HEK293T (cell line): ENCODE measurements at regions not wholly inside any gene's neighbourhood (a gene's known extent, or its start where the extent isn't known, plus 50 kb on each side); places are given as distances from the start of the nearest gene placed in this dataset.

Experiments used
- CTCF ChIA-PET: fragments of 350-600 bp; formaldehyde crosslinking; extraction: SDS; loops from one replicate; lab custom pipeline; 2021; ENCODE audit warnings: antibody characterized with exemption, inconsistent platforms; lab: Yijun Ruan, JAX
- POLR2A ChIA-PET: fragments of 350-600 bp; formaldehyde crosslinking; extraction: SDS; loops from one replicate; lab custom pipeline; 2020; ENCODE audit warnings: antibody characterized with exemption, inconsistent platforms; lab: Yijun Ruan, JAX
- DNase-seq: peaks from one replicate; pipeline ENCODE4 v3.0.0; 2012; ENCODE audit warnings: mixed read lengths; ENCODE audit errors: extremely low spot score
- ARNT ChIP-seq: fragments of 450-650 bp; IDR thresholded peaks from 2 replicates; pipeline ENCODE4 v1.6.1; 2017; ENCODE audit warnings: mild to moderate bottlenecking
- BHLHE40 ChIP-seq: fragments of 450-650 bp; IDR thresholded peaks from 2 replicates; pipeline ENCODE4 v1.6.1; 2016; ENCODE audit warnings: mild to moderate bottlenecking, moderate library complexity, borderline replicate concordance
- CTBP1 ChIP-seq: fragments of 450-650 bp; IDR thresholded peaks from 2 replicates; pipeline ENCODE4 v1.6.1; 2016; ENCODE audit warnings: borderline replicate concordance
- FOXA1 ChIP-seq: fragments of 450-650 bp; IDR thresholded peaks from 2 replicates; pipeline ENCODE4 v1.6.1; 2016; ENCODE audit warnings: mild to moderate bottlenecking
- FOXM1 ChIP-seq: fragments of 450-650 bp; IDR thresholded peaks from 2 replicates; pipeline ENCODE4 v1.6.1; 2017; ENCODE audit warnings: mild to moderate bottlenecking, borderline replicate concordance
- HDGF ChIP-seq: fragments of 450-650 bp; IDR thresholded peaks from 2 replicates; pipeline ENCODE4 v1.6.1; 2017; ENCODE audit warnings: antibody characterized with exemption, borderline replicate concordance
- L3MBTL2 ChIP-seq: fragments of 450-650 bp; conservative IDR thresholded peaks from 2 replicates; pipeline ENCODE4 v1.6.1; 2016; ENCODE audit warnings: mild to moderate bottlenecking
- LEF1 ChIP-seq: fragments of 450-650 bp; IDR thresholded peaks from 2 replicates; pipeline ENCODE4 v1.6.1; 2017; ENCODE audit warnings: mild to moderate bottlenecking, borderline replicate concordance
- NFRKB ChIP-seq: fragments of 450-650 bp; IDR thresholded peaks from 2 replicates; pipeline ENCODE4 v1.6.1; 2016; ENCODE audit warnings: mild to moderate bottlenecking, moderate library complexity
- SP1 ChIP-seq: fragments of 450-650 bp; IDR thresholded peaks from 2 replicates; pipeline ENCODE4 v1.6.1; 2017
- SUZ12 ChIP-seq: fragments of 450-650 bp; IDR thresholded peaks from 2 replicates; pipeline ENCODE4 v1.6.1; 2016; ENCODE audit warnings: mild to moderate bottlenecking
- TARDBP ChIP-seq: fragments of 450-650 bp; IDR thresholded peaks from 2 replicates; pipeline ENCODE4 v1.6.1; 2016
- ZNF384 ChIP-seq: fragments of 450-650 bp; IDR thresholded peaks from 2 replicates; pipeline ENCODE4 v1.6.1; 2016
- TF ChIP-seq, protein P1 (sequence below): fragments of 450-650 bp; IDR thresholded peaks from 2 replicates; pipeline ENCODE4 v1.6.1; 2016

- no peak for DNase-seq
- ChIA-PET POLR2A (no interaction called here), CTCF (no interaction called here)
- TF ChIP-seq ARNT: no peak
- no peak for TF ChIP-seq FOXA1
- TF ChIP-seq, protein P1, sequence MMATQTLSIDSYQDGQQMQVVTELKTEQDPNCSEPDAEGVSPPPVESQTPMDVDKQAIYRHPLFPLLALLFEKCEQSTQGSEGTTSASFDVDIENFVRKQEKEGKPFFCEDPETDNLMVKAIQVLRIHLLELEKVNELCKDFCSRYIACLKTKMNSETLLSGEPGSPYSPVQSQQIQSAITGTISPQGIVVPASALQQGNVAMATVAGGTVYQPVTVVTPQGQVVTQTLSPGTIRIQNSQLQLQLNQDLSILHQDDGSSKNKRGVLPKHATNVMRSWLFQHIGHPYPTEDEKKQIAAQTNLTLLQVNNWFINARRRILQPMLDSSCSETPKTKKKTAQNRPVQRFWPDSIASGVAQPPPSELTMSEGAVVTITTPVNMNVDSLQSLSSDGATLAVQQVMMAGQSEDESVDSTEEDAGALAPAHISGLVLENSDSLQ: no peak
- no peak for TF ChIP-seq HDGF
Observed at GRCh38 chr6:130520221-130520620, 154.4 kb downstream of the TMEM200A start.

GRCh38 chr6:130520801-130521200 lies 155.0 kb downstream of the TMEM200A start:
- DNase-seq: no peak
- CTCF ChIA-PET: no interaction called here
- POLR2A ChIA-PET: interaction anchor here (0.6 kb wide), 1 partner anchor 129 kb away, joined by 3 read pairs; no protein-coding TSS in a partner anchor
- TF ChIP-seq CTBP1 (no peak), ARNT (no peak), SP1 (no peak), FOXM1 (no peak), HDGF (no peak), L3MBTL2 (no peak), SUZ12 (no peak), BHLHE40 (no peak), TARDBP (no peak), ZNF384 (no peak)
- TF ChIP-seq, protein P1: no peak

GRCh38 chr6:130524552-130524951 lies 158.7 kb downstream of the TMEM200A start:
- CTCF ChIA-PET: no interaction called here
- POLR2A ChIA-PET: no interaction called here
- no peak for DNase-seq
- no peak for TF ChIP-seq HDGF
- TF ChIP-seq, protein P1: peak; percentile 38; the same call in 1 of the 2 replicates

- TF ChIP-seq FOXA1 (no peak), LEF1 (no peak)
- TF ChIP-seq, protein P1: no peak
- CTCF ChIA-PET: no interaction called here
- DNase-seq: no peak
- POLR2A ChIA-PET: no interaction called here
Observed at GRCh38 chr6:130525408-130525807, 159.6 kb downstream of the TMEM200A start.

- POLR2A ChIA-PET: no interaction called here
- CTCF ChIA-PET: interaction anchor here (0.5 kb wide), 1 partner anchor 169 kb away, joined by 4 read pairs; no protein-coding TSS in a partner anchor
Observed at GRCh38 chr6:130526466-130526865, 160.6 kb downstream of the TMEM200A start.

GRCh38 chr6:130527173-130527572 lies 161.4 kb downstream of the TMEM200A start:
- POLR2A ChIA-PET: no interaction called here
- TF ChIP-seq ARNT: no peak
- TF ChIP-seq, protein P1: peak; percentile 30; the same call in 1 of the 2 replicates
- CTCF ChIA-PET: no interaction called here
- DNase-seq: no peak

More at GRCh38 chr6:130526466-130526865, 160.6 kb downstream of the TMEM200A start:
- no peak for TF ChIP-seq CTBP1
- DNase-seq: no peak

DNA sequence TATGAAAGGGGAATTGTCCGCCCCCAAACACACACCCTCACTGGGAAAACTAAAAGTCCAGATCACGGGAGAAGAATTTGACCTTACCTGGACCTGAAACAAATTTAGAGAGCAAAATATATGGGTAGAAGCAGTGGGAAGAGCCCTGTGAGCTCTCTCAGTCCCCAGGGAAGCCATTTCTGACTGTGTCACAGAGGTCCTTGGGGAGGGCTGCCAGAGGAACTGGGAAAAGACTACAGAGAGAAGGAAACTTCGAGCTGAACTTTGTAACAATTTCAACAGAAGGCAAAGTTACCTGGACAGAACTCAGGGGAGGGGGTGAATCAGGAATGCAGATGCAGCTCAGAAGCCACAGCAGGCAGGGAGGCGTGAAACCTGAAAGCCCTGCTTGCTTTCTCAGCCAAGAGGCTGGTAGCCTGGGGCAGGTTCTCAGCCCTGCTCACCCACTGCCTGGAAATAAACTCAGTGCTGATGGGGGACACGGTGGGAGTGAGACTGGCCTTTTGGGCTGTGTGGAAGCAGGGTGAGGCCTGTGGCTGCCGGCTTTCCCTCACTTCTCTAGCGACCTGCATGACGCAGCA lies 163.8 kb downstream of the TMEM200A start:
- POLR2A ChIA-PET: no interaction called here
- no peak for DNase-seq
- CTCF ChIA-PET: no interaction called here
- no peak for TF ChIP-seq HDGF
- TF ChIP-seq FOXA1: no peak
- no peak for TF ChIP-seq LEF1
- no peak for TF ChIP-seq ARNT
- no peak for TF ChIP-seq ZNF384
- TF ChIP-seq, protein P1: no peak
- no peak for TF ChIP-seq TARDBP
- TF ChIP-seq NFRKB: no peak
- no peak for TF ChIP-seq BHLHE40
- TF ChIP-seq L3MBTL2: no peak
